HEK293 (cell line): ENCODE measurements at regions not wholly inside any gene's neighbourhood (a gene's known extent, or its start where the extent isn't known, plus 50 kb on each side); places are given as distances from the start of the nearest gene placed in this dataset.

ENCODE experiments used
- CTCF ChIA-PET: fragments of 350-600 bp; formaldehyde crosslinking; extraction: SDS; loops from one replicate; lab custom pipeline; 2021; ENCODE audit warnings: antibody characterized with exemption; lab: Yijun Ruan, JAX
- POLR2A ChIA-PET: fragments of 300-600 bp; formaldehyde crosslinking; extraction: SDS; loops from one replicate; lab custom pipeline; 2020; ENCODE audit warnings: antibody characterized with exemption, inconsistent platforms; lab: Yijun Ruan, JAX
- H3K27ac ChIP-seq: fragments of 200-500 bp; sonication (Bioruptor generic); 2 replicates; pipeline ENCODE4 v1.5.1; 2014; ENCODE audit warnings: low read depth, low read length, control low read depth, inconsistent platforms; ENCODE audit errors: extremely low read depth
- H3K36me3 ChIP-seq, 2 experiments: fragments of 200-500 bp in 1 of 2; sonication (Bioruptor generic) in 1 of 2; 1 replicate in 1 of 2; 2 replicates in 1 of 2; pipeline ENCODE4 v1.5.1; 2014 to 2017; ENCODE audit warnings: inconsistent platforms in 2 of 2, low read length in 2 of 2; ENCODE audit not compliant: control insufficient read depth in 2 of 2, insufficient read depth in 1 of 2
- H3K4me1 ChIP-seq: fragments of 200-500 bp; sonication (Bioruptor generic); 2 replicates; pipeline ENCODE4 v1.5.1; 2014; ENCODE audit warnings: mild to moderate bottlenecking, low read length, inconsistent platforms; ENCODE audit not compliant: control insufficient read depth, insufficient read depth
- H3K4me3 ChIP-seq: 2 replicates; pipeline ENCODE4 v1.5.1; 2011; ENCODE audit warnings: low read depth, mild to moderate bottlenecking, control low read depth, low read length, moderate library complexity
- H3K9me3 ChIP-seq: fragments of 200-500 bp; sonication (Bioruptor generic); 2 replicates; pipeline ENCODE4 v1.5.1; 2014; ENCODE audit warnings: low read depth, low read length, inconsistent platforms; ENCODE audit not compliant: control insufficient read depth, insufficient read depth
- GLIS1 ChIP-seq: fragments of 450-650 bp; formaldehyde crosslinking; IDR thresholded peaks from 2 replicates; pipeline ENCODE4 v1.5.1; 2016; ENCODE audit warnings: missing biosample characterization, missing genetic modification characterization
- INSM2 ChIP-seq: fragments of 450-650 bp; formaldehyde crosslinking; IDR thresholded peaks from 2 replicates; pipeline ENCODE4 v1.5.1; 2016; ENCODE audit warnings: missing biosample characterization, missing genetic modification characterization
- KLF1 ChIP-seq: fragments of 450-650 bp; formaldehyde crosslinking; IDR thresholded peaks from 2 replicates; pipeline ENCODE4 v1.5.1; 2016; ENCODE audit warnings: missing biosample characterization, missing genetic modification characterization
- MZF1 ChIP-seq: fragments of 450-650 bp; formaldehyde crosslinking; IDR thresholded peaks from 2 replicates; pipeline ENCODE4 v1.5.1; 2017; ENCODE audit warnings: missing biosample characterization, missing genetic modification characterization, borderline replicate concordance
- OVOL3 ChIP-seq: fragments of 450-650 bp; formaldehyde crosslinking; IDR thresholded peaks from 2 replicates; pipeline ENCODE4 v1.5.1; 2016; ENCODE audit warnings: missing biosample characterization, missing genetic modification characterization
- PRDM1 ChIP-seq: fragments of 450-650 bp; formaldehyde crosslinking; IDR thresholded peaks from 2 replicates; pipeline ENCODE4; 2016; ENCODE audit warnings: missing biosample characterization, missing genetic modification characterization
- RBAK ChIP-seq: fragments of 450-650 bp; formaldehyde crosslinking; IDR thresholded peaks from 2 replicates; pipeline ENCODE4 v1.5.1; 2016; ENCODE audit warnings: missing biosample characterization, missing genetic modification characterization
- SCRT2 ChIP-seq: fragments of 450-650 bp; formaldehyde crosslinking; IDR thresholded peaks from 2 replicates; pipeline ENCODE4 v1.5.1; 2016; ENCODE audit warnings: missing biosample characterization, missing genetic modification characterization
- YY2 ChIP-seq: fragments of 450-650 bp; formaldehyde crosslinking; IDR thresholded peaks from 2 replicates; pipeline ENCODE4 v1.5.1; 2016; ENCODE audit warnings: missing biosample characterization, missing genetic modification characterization
- ZFP3 ChIP-seq: fragments of 450-650 bp; formaldehyde crosslinking; IDR thresholded peaks from 2 replicates; pipeline ENCODE4 v1.5.1; 2016; ENCODE audit warnings: low read depth, missing biosample characterization, missing genetic modification characterization
- ZFP37 ChIP-seq: fragments of 450-650 bp; formaldehyde crosslinking; IDR thresholded peaks from 2 replicates; pipeline ENCODE4 v1.5.1; 2016; ENCODE audit warnings: missing biosample characterization, missing genetic modification characterization
- ZNF175 ChIP-seq: fragments of 450-650 bp; formaldehyde crosslinking; IDR thresholded peaks from 2 replicates; pipeline ENCODE4 v1.5.1; 2016; ENCODE audit warnings: missing biosample characterization, missing genetic modification characterization
- ZNF248 ChIP-seq: fragments of 450-650 bp; formaldehyde crosslinking; IDR thresholded peaks from 2 replicates; pipeline ENCODE4 v1.5.1; 2017; ENCODE audit warnings: missing biosample characterization, missing genetic modification characterization
- ZNF266 ChIP-seq: fragments of 450-650 bp; formaldehyde crosslinking; IDR thresholded peaks from 2 replicates; pipeline ENCODE4 v1.5.1; 2016; ENCODE audit warnings: missing biosample characterization, missing genetic modification characterization, low read depth
- ZNF280C ChIP-seq: fragments of 450-650 bp; formaldehyde crosslinking; IDR thresholded peaks from 2 replicates; pipeline ENCODE4 v1.5.1; 2016; ENCODE audit warnings: missing biosample characterization, missing genetic modification characterization
- ZNF324 ChIP-seq: fragments of 450-650 bp; formaldehyde crosslinking; IDR thresholded peaks from 2 replicates; pipeline ENCODE4 v1.5.1; 2016; ENCODE audit warnings: missing biosample characterization, missing genetic modification characterization
- ZNF433 ChIP-seq: fragments of 450-650 bp; formaldehyde crosslinking; IDR thresholded peaks from 2 replicates; pipeline ENCODE4 v1.5.1; 2016; ENCODE audit warnings: missing biosample characterization, missing genetic modification characterization, low read depth
- ZNF48 ChIP-seq: fragments of 450-650 bp; formaldehyde crosslinking; IDR thresholded peaks from 2 replicates; pipeline ENCODE4 v1.5.1; 2016; ENCODE audit warnings: missing biosample characterization, missing genetic modification characterization
- ZNF513 ChIP-seq: fragments of 450-650 bp; IDR thresholded peaks from 2 replicates; pipeline ENCODE4 v1.5.1; 2018; ENCODE audit warnings: missing biosample characterization, missing genetic modification characterization
- ZNF514 ChIP-seq: fragments of 450-650 bp; formaldehyde crosslinking; IDR thresholded peaks from 2 replicates; pipeline ENCODE4 v1.5.1; 2016; ENCODE audit warnings: missing biosample characterization, missing genetic modification characterization
- ZNF549 ChIP-seq: fragments of 450-650 bp; IDR thresholded peaks from 2 replicates; pipeline ENCODE4 v1.5.1; 2018; ENCODE audit warnings: missing biosample characterization, missing genetic modification characterization, mild to moderate bottlenecking, inconsistent platforms, moderate library complexity
- ZNF600 ChIP-seq: fragments of 450-650 bp; formaldehyde crosslinking; IDR thresholded peaks from 2 replicates; pipeline ENCODE4 v1.5.1; 2016; ENCODE audit warnings: missing biosample characterization, missing genetic modification characterization
- ZNF645 ChIP-seq: fragments of 450-650 bp; formaldehyde crosslinking; IDR thresholded peaks from 2 replicates; pipeline ENCODE4; 2016; ENCODE audit warnings: missing biosample characterization, missing genetic modification characterization
- ZNF654 ChIP-seq: fragments of 450-650 bp; formaldehyde crosslinking; IDR thresholded peaks from 2 replicates; pipeline ENCODE4 v1.5.1; 2016; ENCODE audit warnings: low read depth, missing biosample characterization, missing genetic modification characterization
- ZNF791 ChIP-seq: fragments of 450-650 bp; formaldehyde crosslinking; IDR thresholded peaks from 2 replicates; pipeline ENCODE4 v1.5.1; 2016; ENCODE audit warnings: missing biosample characterization, missing genetic modification characterization
- ZNF843 ChIP-seq: fragments of 450-650 bp; formaldehyde crosslinking; IDR thresholded peaks from 2 replicates; pipeline ENCODE4 v1.5.1; 2016; ENCODE audit warnings: missing biosample characterization, missing genetic modification characterization
- ZSCAN16 ChIP-seq: fragments of 450-650 bp; formaldehyde crosslinking; IDR thresholded peaks from 2 replicates; pipeline ENCODE4 v1.5.1; 2016; ENCODE audit warnings: missing biosample characterization, missing genetic modification characterization
- ZSCAN4 ChIP-seq: fragments of 450-650 bp; formaldehyde crosslinking; IDR thresholded peaks from 2 replicates; pipeline ENCODE4 v1.5.1; 2017; ENCODE audit warnings: missing biosample characterization, missing genetic modification characterization

GRCh38 chr9:115972843-115973595 is 180.6 kb upstream of the PAPPA start:
- ChIA-PET CTCF (interaction anchor here (0.7 kb wide), 1 partner anchor 361 kb away, joined by 3 read pairs; no protein-coding TSS in a partner anchor), POLR2A (no interaction called here)
- no peak overlapping the region for H3K27ac ChIP-seq
- no peaks in the 10 kb centered on the region for H3K9me3 ChIP-seq
- no peaks in the 10 kb centered on the region for H3K36me3 ChIP-seq
- no peak overlapping the region for H3K4me3 ChIP-seq
- H3K4me1 ChIP-seq = no peaks in the 10 kb centered on the region
- no peak for TF ChIP-seq GLIS1
- no peak for TF ChIP-seq ZNF175 (tag by site-specific recombination)
- no peak for TF ChIP-seq ZNF433 (tag by site-specific recombination)
- no peak for TF ChIP-seq MZF1 (tag by site-specific recombination)
- no peak for TF ChIP-seq ZNF549 (tag by site-specific recombination)
- TF ChIP-seq ZNF266 (tag by site-specific recombination) = no peak
- no peak for TF ChIP-seq ZNF48
- TF ChIP-seq ZNF513 (tag by site-specific recombination) = no peak
- TF ChIP-seq ZNF645 = no peak
- TF ChIP-seq ZNF843 = no peak
- TF ChIP-seq YY2 (tag by site-specific recombination) = no peak
- no peak for TF ChIP-seq OVOL3
- TF ChIP-seq ZSCAN4 (tag by site-specific recombination) = no peak
- no peak for TF ChIP-seq ZNF324
- no peak for TF ChIP-seq ZFP3 (tag by site-specific recombination)
- TF ChIP-seq ZFP37 (tag by site-specific recombination) = no peak

GRCh38 chr9:115976781-115977180 is 176.8 kb upstream of the PAPPA start:
- Histone ChIP-seq H3K36me3 (no peaks in the 10 kb centered on the region), H3K27ac (no peak overlapping the region), H3K4me1 (no peaks in the 10 kb centered on the region), H3K4me3 (no peak overlapping the region), H3K9me3 (no peaks in the 10 kb centered on the region)
- TF ChIP-seq ZNF654 (tag by site-specific recombination) (no peak), RBAK (tag by site-specific recombination) (no peak), ZNF791 (tag by site-specific recombination) (no peak), PRDM1 (no peak), ZNF324 (no peak), ZSCAN16 (tag by site-specific recombination) (no peak), KLF1 (tag by site-specific recombination) (no peak), ZNF600 (tag by site-specific recombination) (no peak), ZNF280C (tag by site-specific recombination) (no peak), SCRT2 (no peak), INSM2 (tag by site-specific recombination) (no peak), ZNF248 (no peak), ZNF514 (tag by site-specific recombination) (no peak)
- ChIA-PET POLR2A (no interaction called here), CTCF (interaction anchor here (0.6 kb wide), 2 partner anchors 25 to 179 kb away, joined by 3 to 4 read pairs; no protein-coding TSS in a partner anchor)
